ENCODE measurements at regions not wholly inside any gene's neighbourhood (a gene's known extent, or its start where the extent isn't known, plus 50 kb on each side); places are given as distances from the start of the nearest gene placed in this dataset.
"Not testable (repeated sequence)": the region's sequence is repeated elsewhere in the genome, so short reads cannot be mapped to it uniquely, and the experiment has no call there.

GRCh38 chr10:42242135-42242805 is 396.1 kb downstream of the ZNF33B start:
- H3F3A ChIP-seq (ENCODE audit: insufficient read depth) = no peaks in the 10 kb centered on the region
- no peaks in the 10 kb centered on the region for H3K4me1 ChIP-seq (ENCODE audit: insufficient read depth)
- in situ Hi-C loops (cut with MboI) = no loop called here
- H3K4me3 ChIP-seq = no peak overlapping the region
- H3K27ac ChIP-seq = no peak overlapping the region
- no peak overlapping the region for H2AFZ ChIP-seq
- TF ChIP-seq EZH2phosphoT487 (IDR thresholded peaks at IDR 0.05; ENCODE audit: insufficient read depth, low read depth) (no peak), EZH2 (IDR thresholded peaks at IDR 0.05; ENCODE audit: insufficient read depth, poor library complexity, severe bottlenecking) (no peak)
- H3K36me3 ChIP-seq (ENCODE audit: low read depth) = no peaks in the 10 kb centered on the region
- DNase-seq = no peak
- H3K9me2 ChIP-seq (ENCODE audit: insufficient read depth) = no peaks in the 10 kb centered on the region
- WGBS, 2 experiments (ENCODE audit: low coverage in 1 of 2, low lambda C conversion rate in 2 of 2, missing lambda C conversion rate in 2 of 2) = 22 to 38% methylated on average over 36 to 74 of the region's 85 CpGs
- H3K4me2 ChIP-seq (ENCODE audit: unreplicated experiment) = no peak overlapping the region
- H3K9ac ChIP-seq = no peak overlapping the region
- H4K20me1 ChIP-seq (ENCODE audit: insufficient read depth) = no peaks in the 10 kb centered on the region
- no peaks in the 10 kb centered on the region for H3K9me3 ChIP-seq (ENCODE audit: low read depth)
- H3K27me3 ChIP-seq (replicated peaks; ENCODE audit: insufficient read depth) = no peaks in the 10 kb centered on the region
- H3K79me2 ChIP-seq (ENCODE audit: insufficient read depth) = no peaks in the 10 kb centered on the region

- H3F3A ChIP-seq (ENCODE audit: insufficient read depth); H2AFZ ChIP-seq; H4K20me1 ChIP-seq (ENCODE audit: insufficient read depth); H3K9me2 ChIP-seq (ENCODE audit: insufficient read depth); H3K27me3 ChIP-seq (replicated peaks; ENCODE audit: insufficient read depth); H3K36me3 ChIP-seq (ENCODE audit: low read depth); H3K9me3 ChIP-seq (ENCODE audit: low read depth); H3K4me2 ChIP-seq (ENCODE audit: unreplicated experiment); H3K79me2 ChIP-seq (ENCODE audit: insufficient read depth); H3K4me1 ChIP-seq (ENCODE audit: insufficient read depth); H3K9ac ChIP-seq; H3K4me3 ChIP-seq; DNase-seq; H3K27ac ChIP-seq; in situ Hi-C loops (cut with MboI): not testable (repeated sequence)
- 81 to 89% methylated on average over 10 to 13 of the region's 13 CpGs for WGBS, 2 experiments (ENCODE audit: low coverage in 1 of 2, low lambda C conversion rate in 2 of 2, missing lambda C conversion rate in 2 of 2)
Observed at GRCh38 chr10:42236401-42236800, 402.0 kb downstream of the ZNF33B start.

- H3K79me2 ChIP-seq (ENCODE audit: insufficient read depth); H3K4me3 ChIP-seq; H2AFZ ChIP-seq; H3K27me3 ChIP-seq (replicated peaks; ENCODE audit: insufficient read depth); H4K20me1 ChIP-seq (ENCODE audit: insufficient read depth); H3K4me2 ChIP-seq (ENCODE audit: unreplicated experiment); H3K4me1 ChIP-seq (ENCODE audit: insufficient read depth); H3K36me3 ChIP-seq (ENCODE audit: low read depth); H3K9me2 ChIP-seq (ENCODE audit: insufficient read depth); H3K27ac ChIP-seq; DNase-seq; H3F3A ChIP-seq (ENCODE audit: insufficient read depth); H3K9me3 ChIP-seq (ENCODE audit: low read depth); H3K9ac ChIP-seq; in situ Hi-C loops (cut with MboI): not testable (repeated sequence)
- 83 to 86% methylated on average over 13 to 14 of the region's 14 CpGs for WGBS, 2 experiments (ENCODE audit: low coverage in 1 of 2, low lambda C conversion rate in 2 of 2, missing lambda C conversion rate in 2 of 2)
Observed at GRCh38 chr10:42235736-42236135, 402.6 kb downstream of the ZNF33B start.

DNA sequence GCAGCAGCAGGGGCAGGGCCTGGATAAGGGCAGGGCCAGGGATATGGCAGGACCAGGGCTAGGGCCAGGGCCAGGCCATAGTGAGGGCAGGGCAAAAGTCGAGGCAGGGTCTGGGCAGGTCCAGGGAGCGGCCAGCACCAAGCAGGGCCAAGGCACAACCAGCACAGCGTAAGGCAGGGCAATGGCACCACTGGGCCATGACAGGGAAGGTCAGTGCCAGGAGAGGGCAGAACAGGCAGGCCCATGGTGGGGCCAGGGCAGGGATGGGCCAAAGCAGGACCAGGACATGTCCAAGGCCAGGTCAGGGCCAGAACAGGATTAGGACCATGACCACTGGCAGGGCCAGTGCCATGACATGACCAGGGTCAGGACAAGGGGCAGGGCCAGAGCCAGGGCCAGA is 403.1 kb downstream of the ZNF33B start:
- H3K4me1 ChIP-seq (ENCODE audit: insufficient read depth); H3K9me3 ChIP-seq (ENCODE audit: low read depth); H3F3A ChIP-seq (ENCODE audit: insufficient read depth); H3K9me2 ChIP-seq (ENCODE audit: insufficient read depth); H3K27ac ChIP-seq; H3K36me3 ChIP-seq (ENCODE audit: low read depth); H2AFZ ChIP-seq; H3K4me3 ChIP-seq; DNase-seq; in situ Hi-C loops (cut with MboI); H3K79me2 ChIP-seq (ENCODE audit: insufficient read depth); H3K4me2 ChIP-seq (ENCODE audit: unreplicated experiment); H4K20me1 ChIP-seq (ENCODE audit: insufficient read depth); H3K27me3 ChIP-seq (replicated peaks; ENCODE audit: insufficient read depth); H3K9ac ChIP-seq: not testable (repeated sequence)
- 54 to 72% methylated on average over 3 of the region's 3 CpGs for WGBS, 2 experiments (ENCODE audit: low coverage in 1 of 2, low lambda C conversion rate in 2 of 2, missing lambda C conversion rate in 2 of 2)

- H3K27ac ChIP-seq; H3K4me2 ChIP-seq (ENCODE audit: unreplicated experiment); H3K9ac ChIP-seq; H3K27me3 ChIP-seq (replicated peaks; ENCODE audit: insufficient read depth); in situ Hi-C loops (cut with MboI); H2AFZ ChIP-seq; H3K4me1 ChIP-seq (ENCODE audit: insufficient read depth); H3K36me3 ChIP-seq (ENCODE audit: low read depth); H3K9me2 ChIP-seq (ENCODE audit: insufficient read depth); H3K4me3 ChIP-seq; H4K20me1 ChIP-seq (ENCODE audit: insufficient read depth); H3K79me2 ChIP-seq (ENCODE audit: insufficient read depth); H3F3A ChIP-seq (ENCODE audit: insufficient read depth); H3K9me3 ChIP-seq (ENCODE audit: low read depth); DNase-seq: not testable (repeated sequence)
- 43 to 58% methylated on average over 5 of the region's 5 CpGs for WGBS, 2 experiments (ENCODE audit: low coverage in 1 of 2, low lambda C conversion rate in 2 of 2, missing lambda C conversion rate in 2 of 2)
Observed at GRCh38 chr10:42234506-42234905, 403.9 kb downstream of the ZNF33B start.

DNA sequence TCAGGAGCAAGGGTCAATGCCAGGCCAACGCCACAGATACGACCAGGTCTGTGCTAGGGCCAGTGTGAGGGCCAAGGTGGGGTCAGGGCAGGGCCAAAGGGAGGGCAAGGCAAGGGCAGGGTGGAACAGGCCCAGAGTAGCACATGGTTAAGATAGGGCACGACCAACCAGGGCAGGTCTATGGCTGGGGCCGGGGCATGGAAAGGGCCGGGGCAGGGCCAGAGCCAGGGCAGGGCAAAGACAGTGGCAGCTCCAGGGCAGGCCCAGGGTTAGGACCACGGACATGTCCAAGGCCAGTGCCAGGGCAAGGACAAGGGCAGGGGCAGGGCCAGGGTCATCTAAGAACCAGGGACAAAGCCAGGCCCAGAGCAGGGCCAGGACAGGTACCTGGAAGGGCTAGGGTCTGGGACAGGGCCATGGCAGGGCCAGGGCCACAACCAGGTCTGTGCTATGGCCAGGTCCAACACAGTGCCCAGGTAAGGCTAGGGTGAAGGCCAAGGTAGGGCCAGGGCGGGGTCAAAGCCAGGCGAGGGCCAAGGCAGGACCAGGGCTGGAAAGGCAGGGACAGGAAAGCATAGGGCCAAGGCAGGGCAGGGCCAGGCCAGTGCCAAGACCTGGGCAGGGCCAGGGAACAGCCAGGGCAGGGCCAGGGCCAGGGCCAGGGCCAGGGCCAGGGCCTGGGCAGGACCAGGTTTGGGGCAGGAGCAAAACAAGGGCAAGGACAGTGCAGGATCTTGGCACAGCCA is 404.7 kb downstream of the ZNF33B start:
- H3K27me3 ChIP-seq (replicated peaks; ENCODE audit: insufficient read depth); H3K9me2 ChIP-seq (ENCODE audit: insufficient read depth); H3K4me2 ChIP-seq (ENCODE audit: unreplicated experiment); H3K4me3 ChIP-seq; H4K20me1 ChIP-seq (ENCODE audit: insufficient read depth); H3K27ac ChIP-seq; DNase-seq; H3F3A ChIP-seq (ENCODE audit: insufficient read depth); H3K79me2 ChIP-seq (ENCODE audit: insufficient read depth); in situ Hi-C loops (cut with MboI); H3K9me3 ChIP-seq (ENCODE audit: low read depth); H3K9ac ChIP-seq; H3K36me3 ChIP-seq (ENCODE audit: low read depth); H2AFZ ChIP-seq; H3K4me1 ChIP-seq (ENCODE audit: insufficient read depth): not testable (repeated sequence)
- 42 to 55% methylated on average over 3 to 8 of the region's 8 CpGs for WGBS, 2 experiments (ENCODE audit: low coverage in 1 of 2, low lambda C conversion rate in 2 of 2, missing lambda C conversion rate in 2 of 2)

GRCh38 chr10:42232955-42233354 is 405.4 kb downstream of the ZNF33B start:
- H3K4me1 ChIP-seq (ENCODE audit: insufficient read depth) = not testable (repeated sequence)

More at GRCh38 chr10:42232955-42233354, 405.4 kb downstream of the ZNF33B start:
- H3K27me3 ChIP-seq (replicated peaks; ENCODE audit: insufficient read depth); H2AFZ ChIP-seq; in situ Hi-C loops (cut with MboI); H3K4me2 ChIP-seq (ENCODE audit: unreplicated experiment); H3F3A ChIP-seq (ENCODE audit: insufficient read depth); H3K79me2 ChIP-seq (ENCODE audit: insufficient read depth); H3K36me3 ChIP-seq (ENCODE audit: low read depth); H3K9me2 ChIP-seq (ENCODE audit: insufficient read depth); H3K4me3 ChIP-seq; H3K9ac ChIP-seq; DNase-seq; H4K20me1 ChIP-seq (ENCODE audit: insufficient read depth); H3K9me3 ChIP-seq (ENCODE audit: low read depth); H3K27ac ChIP-seq: not testable (repeated sequence)
- WGBS, 2 experiments (ENCODE audit: low coverage in 1 of 2, low lambda C conversion rate in 2 of 2, missing lambda C conversion rate in 2 of 2) = 53% methylated on average over 1 of the region's 1 CpG

Data from GM23248 (cell line).